ENCODE measurements at regions not wholly inside any gene's neighbourhood (a gene's known extent, or its start where the extent isn't known, plus 50 kb on each side); places are given as distances from the start of the nearest gene placed in this dataset.
"Not testable (repeated sequence)": the region's sequence is repeated elsewhere in the genome, so short reads cannot be mapped to it uniquely, and the experiment has no call there.

- ATAC-seq, DNase-seq: not testable (repeated sequence)
Measured at GRCh38 chr9:67175167-67175566, 182.8 kb upstream of the SPATA31A3 start.

GRCh38 chr9:67171721-67172120 lies 179.4 kb upstream of the SPATA31A3 start:
- ATAC-seq; DNase-seq; intact Hi-C loops (cut with micrococcal nuclease): not testable (repeated sequence)

More at GRCh38 chr9:67175167-67175566, 182.8 kb upstream of the SPATA31A3 start:
- intact Hi-C loops (cut with micrococcal nuclease), result not testable (repeated sequence)

DNA sequence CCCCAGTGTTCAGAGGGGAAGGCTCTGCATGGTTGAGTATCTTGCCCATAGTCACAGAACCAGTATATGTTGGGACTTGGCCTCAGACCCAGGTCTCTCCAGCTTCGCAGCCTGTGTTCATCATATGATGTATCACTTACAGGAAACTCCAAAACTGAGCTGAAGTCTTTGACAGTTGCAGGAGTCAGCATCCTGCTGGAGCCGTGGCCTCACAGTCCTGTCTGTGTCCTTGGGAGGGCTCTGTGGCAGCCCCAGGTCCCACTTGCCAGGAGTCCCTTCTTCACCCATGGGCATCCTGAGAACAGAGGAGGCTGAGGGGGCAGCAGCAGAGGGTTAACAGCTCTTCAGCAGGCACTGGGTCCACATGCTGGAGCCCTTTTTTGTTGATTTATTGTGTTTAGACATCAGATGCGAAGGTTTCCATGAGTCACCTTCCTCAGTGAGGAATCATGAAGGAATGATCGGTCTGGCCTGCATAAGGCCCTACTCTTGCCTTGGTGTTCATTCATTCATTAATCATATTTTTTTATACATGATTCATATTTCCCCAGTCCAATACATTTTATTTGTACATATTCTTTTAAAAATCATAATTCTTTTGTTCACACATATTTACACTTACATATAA lies 176.3 kb upstream of the SPATA31A3 start:
- intact Hi-C loops (cut with micrococcal nuclease); ATAC-seq: not testable (repeated sequence)

DNA sequence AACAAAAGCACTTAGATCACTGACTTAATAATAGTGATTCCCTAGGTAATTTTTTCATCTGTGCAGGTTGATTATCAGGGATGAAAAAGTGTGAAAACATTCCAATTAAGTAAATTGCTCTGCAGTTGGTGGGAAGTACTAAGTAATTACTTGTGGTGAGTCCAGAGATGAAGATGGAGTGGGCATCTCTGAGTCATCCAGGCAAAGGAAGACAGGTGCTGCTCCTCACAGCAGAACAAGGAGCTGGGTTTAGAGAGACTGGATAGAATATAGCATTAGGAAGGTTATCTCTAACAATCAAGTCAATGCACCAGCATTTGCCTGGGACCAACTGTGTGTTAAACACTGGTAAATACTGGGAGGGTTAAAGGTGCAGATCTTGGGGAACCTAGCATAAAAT lies 174.0 kb upstream of the SPATA31A3 start:
- intact Hi-C loops (cut with micrococcal nuclease); DNase-seq; ATAC-seq: not testable (repeated sequence)

More for the DNA sequence above, 176.3 kb upstream of the SPATA31A3 start:
- DNase-seq, result not testable (repeated sequence)

DNA sequence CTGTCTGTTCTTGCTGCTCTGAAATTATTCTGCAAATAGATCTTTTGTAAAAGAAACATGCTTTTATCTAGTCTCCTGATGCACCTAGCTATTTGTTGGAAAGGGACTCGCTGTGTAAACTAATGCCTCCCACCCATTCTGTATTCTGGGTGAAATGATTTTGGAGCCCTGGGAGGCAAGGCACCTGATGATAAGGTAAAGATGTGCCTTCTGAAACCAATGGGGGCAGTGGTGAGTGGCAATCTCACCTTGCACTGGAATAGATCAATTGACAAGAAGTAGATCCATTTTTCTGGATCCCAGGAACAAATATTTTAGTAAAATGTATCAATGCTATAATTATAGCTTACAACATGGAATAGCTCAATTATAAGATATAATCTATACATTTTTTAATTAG lies 170.5 kb upstream of the SPATA31A3 start:
- DNase-seq; intact Hi-C loops (cut with micrococcal nuclease); ATAC-seq: not testable (repeated sequence)

GRCh38 chr9:67155218-67155617 lies 162.9 kb upstream of the SPATA31A3 start:
- DNase-seq; ATAC-seq; intact Hi-C loops (cut with micrococcal nuclease): not testable (repeated sequence)

DNA sequence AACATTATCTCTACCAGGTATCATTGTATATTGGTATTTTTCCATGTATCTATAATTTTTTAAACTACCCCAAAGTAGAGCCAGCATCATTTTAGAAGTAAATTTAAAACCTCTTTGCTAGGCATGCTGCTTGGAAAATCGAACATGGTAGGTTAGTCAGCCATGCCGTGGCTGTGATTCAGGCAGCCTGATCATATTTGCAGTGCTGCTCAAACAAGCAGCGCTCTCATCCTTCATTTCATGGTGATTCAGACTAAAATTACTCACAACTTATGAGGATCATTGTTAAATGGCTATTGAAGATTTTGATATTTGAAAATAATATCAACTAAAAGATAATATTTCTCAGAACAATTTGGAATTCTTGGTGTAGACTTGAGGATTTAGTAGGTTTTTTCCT lies 161.2 kb upstream of the SPATA31A3 start:
- intact Hi-C loops (cut with micrococcal nuclease); ATAC-seq; DNase-seq: not testable (repeated sequence)

DNA sequence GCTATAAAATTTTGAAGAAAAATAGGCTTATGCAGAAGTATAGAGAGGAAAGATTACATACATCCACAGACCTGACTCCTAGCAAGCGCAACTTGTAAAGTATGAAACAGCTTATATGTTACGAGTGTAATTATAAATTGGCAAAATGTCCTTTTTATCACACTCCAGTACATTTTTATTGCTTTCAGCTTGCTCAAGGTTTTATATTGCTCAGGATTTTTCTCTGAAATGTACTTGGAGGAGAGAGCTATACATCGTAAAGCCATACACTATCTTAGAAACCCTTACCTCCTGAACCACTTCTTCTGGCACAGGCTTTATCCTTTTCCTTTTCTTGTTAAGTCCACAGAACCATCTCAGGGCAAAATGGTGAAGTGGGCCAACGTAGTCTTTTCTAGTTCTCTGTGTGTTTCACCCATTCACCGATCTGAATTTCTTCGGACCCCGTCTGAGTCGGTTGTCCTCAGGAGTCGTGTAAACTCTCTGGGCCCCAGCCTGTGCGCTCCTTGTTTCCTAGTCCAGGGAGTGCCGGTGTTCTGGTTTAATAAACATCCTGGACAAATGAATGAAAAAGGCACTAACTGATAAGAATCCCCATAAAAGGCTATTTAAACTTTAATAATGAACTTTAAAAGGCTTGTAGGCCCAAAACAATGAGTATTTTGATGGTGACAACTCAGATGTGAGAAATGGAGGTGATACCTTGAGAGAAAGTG lies 150.2 kb upstream of the SPATA31A3 start:
- intact Hi-C loops (cut with micrococcal nuclease); DNase-seq; ATAC-seq: not testable (repeated sequence)

GRCh38 chr9:67136376-67136775 lies 144.0 kb upstream of the SPATA31A3 start:
- DNase-seq; ATAC-seq; intact Hi-C loops (cut with micrococcal nuclease): not testable (repeated sequence)

DNA sequence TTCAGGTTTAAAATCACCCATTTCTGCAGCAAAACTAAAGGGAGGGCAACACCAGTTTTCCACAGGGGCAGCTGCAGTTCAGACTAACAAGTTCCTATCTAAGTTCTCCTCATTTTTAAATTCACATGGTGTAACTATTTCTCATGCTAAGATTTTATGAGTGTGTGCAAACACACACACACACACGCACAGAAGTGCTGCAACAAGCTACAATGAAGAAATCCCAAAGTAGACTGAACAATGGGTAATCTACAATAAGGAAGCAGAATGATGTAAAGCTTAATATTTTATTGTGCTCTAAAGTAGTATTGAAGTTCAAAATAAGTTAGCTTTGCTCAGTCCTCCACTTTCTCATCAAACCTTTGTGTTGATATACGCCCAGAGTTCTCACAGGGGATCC lies 140.8 kb upstream of the SPATA31A3 start:
- ATAC-seq; intact Hi-C loops (cut with micrococcal nuclease); DNase-seq: not testable (repeated sequence)

- intact Hi-C loops (cut with micrococcal nuclease); DNase-seq: not testable (repeated sequence)
Measured at GRCh38 chr9:67116761-67117160, 124.4 kb upstream of the SPATA31A3 start.

GRCh38 chr9:67112148-67112547 lies 119.8 kb upstream of the SPATA31A3 start:
- intact Hi-C loops (cut with micrococcal nuclease); DNase-seq; ATAC-seq: not testable (repeated sequence)

More at GRCh38 chr9:67116761-67117160, 124.4 kb upstream of the SPATA31A3 start:
- ATAC-seq, result not testable (repeated sequence)

DNA sequence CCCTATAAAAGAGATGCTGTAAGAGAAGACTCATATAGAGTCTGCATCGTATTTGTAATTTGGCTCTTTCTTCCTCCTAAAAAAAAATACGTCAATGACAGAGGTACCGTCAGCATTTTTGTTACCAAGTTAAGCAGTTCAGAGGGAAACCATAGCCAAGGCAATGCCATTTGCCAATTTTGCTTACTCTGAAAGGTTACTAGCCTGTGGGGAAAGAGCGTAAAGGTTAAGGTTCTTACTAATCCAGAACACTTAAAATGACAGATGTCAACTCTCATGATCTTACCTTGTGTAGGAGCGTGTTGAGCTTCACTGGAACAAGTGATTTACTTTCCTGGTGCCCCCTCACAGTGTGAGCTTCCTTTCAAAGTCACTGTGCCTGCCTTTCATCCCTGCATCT lies 119.4 kb upstream of the SPATA31A3 start:
- intact Hi-C loops (cut with micrococcal nuclease); ATAC-seq; DNase-seq: not testable (repeated sequence)

DNA sequence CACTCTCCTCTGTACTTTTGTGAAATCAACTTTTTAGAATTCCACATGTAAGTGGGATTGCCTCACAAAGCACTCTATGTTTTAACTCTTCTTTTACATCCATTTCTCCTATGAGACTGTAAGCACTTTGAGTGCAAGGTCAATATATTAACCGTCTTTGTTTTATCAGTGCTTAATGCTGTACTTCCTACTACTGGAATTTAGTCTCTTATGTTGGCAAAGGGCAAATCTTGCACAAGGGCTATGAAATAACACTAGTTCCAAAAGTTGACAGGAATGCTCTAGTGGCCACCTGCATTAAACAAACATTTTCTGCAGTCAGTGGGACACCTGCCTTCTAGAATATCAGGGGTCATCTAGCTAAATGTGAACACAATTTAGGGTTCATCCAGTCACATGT lies 117.5 kb upstream of the SPATA31A3 start:
- DNase-seq; ATAC-seq; intact Hi-C loops (cut with micrococcal nuclease): not testable (repeated sequence)

DNA sequence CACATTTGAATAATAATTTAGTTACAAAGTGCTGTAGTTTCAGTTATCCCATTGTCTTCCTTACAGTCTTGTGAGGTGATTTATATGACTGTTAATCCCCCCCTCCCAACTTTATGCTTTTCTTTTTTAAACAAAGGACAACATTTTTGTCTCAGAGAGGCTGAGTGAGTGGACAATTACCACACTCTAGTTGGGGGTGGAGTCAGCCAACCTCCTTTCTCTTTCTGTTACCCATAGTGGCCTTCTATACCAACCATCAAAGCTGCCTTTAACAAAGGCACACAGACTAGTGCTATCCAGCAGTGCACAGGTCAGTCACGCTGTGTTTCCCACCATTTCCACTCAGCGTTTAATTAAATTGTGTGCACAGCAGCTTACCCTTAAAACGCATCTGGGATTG lies 114.3 kb upstream of the SPATA31A3 start:
- DNase-seq; intact Hi-C loops (cut with micrococcal nuclease); ATAC-seq: not testable (repeated sequence)

DNA sequence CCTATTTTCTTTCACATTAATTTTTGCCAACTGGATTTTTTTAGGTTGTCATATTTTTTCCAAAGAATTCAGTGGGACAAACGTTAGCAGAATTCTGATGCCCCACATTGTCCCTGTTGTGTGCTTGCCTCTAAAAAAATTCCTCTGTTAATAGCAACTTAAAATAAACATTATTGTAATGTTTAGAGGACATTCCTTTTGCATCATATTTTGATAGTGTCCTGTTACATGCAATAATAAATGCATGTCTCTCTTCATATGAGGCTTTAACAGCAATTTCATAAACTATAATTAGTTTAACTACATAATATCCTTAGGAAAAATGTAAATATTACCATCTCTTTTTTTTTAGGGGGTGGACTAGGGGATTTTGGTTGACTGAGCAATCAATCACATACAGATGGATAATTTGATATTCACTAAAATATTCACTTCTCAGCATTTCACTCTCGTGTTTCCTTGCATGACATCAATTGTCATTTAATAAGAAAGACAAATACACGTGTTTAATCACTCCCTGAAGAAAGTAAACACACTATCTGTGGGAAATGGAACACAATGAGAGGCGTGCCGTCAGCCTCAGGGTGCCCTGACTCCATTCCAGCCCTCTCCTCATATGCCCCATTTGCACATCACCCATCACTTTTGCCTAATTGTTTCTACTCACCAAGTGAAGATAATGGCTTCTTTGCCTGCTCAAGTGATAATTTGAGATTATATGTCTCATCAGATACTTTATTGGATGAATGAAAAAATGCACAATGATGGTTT lies 110.3 kb upstream of the SPATA31A3 start:
- DNase-seq; ATAC-seq; intact Hi-C loops (cut with micrococcal nuclease): not testable (repeated sequence)

DNA sequence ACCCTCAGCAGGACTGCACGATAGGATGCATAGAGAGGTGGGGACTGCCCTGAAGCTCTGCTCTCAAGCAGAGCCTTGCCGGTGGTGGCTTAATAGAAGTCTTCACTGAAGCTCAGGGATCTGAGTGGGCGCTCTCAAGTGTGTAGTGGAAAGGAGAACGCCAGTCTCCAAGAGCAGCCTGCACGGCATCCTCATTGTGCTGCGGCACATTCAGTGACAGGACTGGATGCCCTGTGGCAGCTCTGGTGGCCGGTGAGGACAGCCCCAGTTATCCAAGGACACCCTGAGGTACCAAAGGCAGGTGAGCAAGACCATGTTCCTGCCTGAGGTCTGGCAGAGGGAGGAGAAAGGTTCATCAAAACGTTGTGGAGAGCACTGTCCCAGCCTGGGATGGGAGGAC lies 98.8 kb upstream of the SPATA31A3 start:
- ATAC-seq; DNase-seq; intact Hi-C loops (cut with micrococcal nuclease): not testable (repeated sequence)

GRCh38 chr9:67086862-67087261 lies 94.5 kb upstream of the SPATA31A3 start:
- intact Hi-C loops (cut with micrococcal nuclease); DNase-seq; ATAC-seq: not testable (repeated sequence)

DNA sequence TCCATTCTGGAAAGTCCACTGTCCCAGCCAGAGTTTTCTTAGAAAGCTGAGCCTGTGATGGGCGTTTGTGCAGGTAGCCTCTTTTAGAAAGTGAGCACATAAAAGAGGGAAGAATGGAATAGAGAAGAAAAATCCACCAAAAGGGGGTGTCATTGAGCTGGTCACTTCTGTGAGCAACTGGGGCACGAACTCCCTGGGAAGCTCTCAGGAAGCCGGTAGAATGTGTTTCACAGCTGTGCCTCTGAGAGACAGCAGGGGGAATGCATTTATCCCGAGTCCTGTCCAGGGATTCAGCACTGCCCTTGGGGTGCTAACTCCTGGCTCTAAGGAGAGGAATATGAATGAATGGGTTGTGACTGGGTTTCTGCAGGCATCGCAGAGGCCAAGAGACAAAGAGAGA lies 73.8 kb upstream of the SPATA31A3 start:
- DNase-seq; ATAC-seq; intact Hi-C loops (cut with micrococcal nuclease): not testable (repeated sequence)

All from left ventricle myocardium superior (tissue), 1 donor.